ENCODE measurements at regions not wholly inside any gene's neighbourhood (a gene's known extent, or its start where the extent isn't known, plus 50 kb on each side); places are given as distances from the start of the nearest gene placed in this dataset.

DNA sequence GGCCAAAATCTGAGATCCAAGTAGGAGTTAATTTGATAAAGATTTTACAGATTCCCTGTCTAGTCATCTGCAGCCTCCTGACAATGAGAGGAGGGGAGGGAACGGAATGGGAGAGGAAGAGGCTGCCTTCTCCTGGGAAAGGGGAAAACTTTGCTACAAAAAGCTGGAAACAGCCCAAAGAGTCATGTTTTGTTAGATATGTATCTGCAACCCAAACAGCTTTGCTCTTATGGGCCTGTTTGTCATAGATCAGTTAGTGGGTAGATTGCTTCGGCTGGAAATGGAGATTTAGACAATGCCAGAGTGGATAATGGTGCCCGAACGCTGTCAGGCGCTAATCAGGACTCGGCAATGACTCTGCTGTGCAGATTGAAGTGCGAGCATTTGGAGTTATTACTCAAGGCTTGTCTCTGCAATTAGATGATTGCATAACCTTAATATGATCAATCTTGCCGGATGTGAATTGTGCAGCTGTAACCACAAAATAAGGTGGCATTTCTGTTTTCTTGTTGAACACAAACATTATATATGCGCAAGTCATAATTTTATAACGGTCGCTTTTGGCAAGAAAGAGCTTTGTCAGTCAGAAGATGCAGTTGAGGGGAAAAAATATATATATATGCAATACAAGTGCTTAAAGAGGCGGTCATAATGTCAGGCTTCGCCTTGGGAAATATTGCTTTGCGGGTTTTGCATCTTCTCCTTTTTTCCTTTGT is 92.4 kb upstream of the MAFB start:
- no peak for DNase-seq (ENCODE audit: low spot score)
- no peak overlapping the region for H3K4me3 ChIP-seq (ENCODE audit: low read depth, low read length, poor library complexity, severe bottlenecking)
- CTCF ChIA-PET: no interaction called here
- no TSS peak for BruUV-seq (replicated peaks)
- TF ChIP-seq, protein P1, sequence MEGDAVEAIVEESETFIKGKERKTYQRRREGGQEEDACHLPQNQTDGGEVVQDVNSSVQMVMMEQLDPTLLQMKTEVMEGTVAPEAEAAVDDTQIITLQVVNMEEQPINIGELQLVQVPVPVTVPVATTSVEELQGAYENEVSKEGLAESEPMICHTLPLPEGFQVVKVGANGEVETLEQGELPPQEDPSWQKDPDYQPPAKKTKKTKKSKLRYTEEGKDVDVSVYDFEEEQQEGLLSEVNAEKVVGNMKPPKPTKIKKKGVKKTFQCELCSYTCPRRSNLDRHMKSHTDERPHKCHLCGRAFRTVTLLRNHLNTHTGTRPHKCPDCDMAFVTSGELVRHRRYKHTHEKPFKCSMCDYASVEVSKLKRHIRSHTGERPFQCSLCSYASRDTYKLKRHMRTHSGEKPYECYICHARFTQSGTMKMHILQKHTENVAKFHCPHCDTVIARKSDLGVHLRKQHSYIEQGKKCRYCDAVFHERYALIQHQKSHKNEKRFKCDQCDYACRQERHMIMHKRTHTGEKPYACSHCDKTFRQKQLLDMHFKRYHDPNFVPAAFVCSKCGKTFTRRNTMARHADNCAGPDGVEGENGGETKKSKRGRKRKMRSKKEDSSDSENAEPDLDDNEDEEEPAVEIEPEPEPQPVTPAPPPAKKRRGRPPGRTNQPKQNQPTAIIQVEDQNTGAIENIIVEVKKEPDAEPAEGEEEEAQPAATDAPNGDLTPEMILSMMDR (conservative IDR thresholded peaks at IDR 0.05; ENCODE audit: low read depth, low read length): no peak
- peak; percentile 30 for TF ChIP-seq EZH2 (IDR thresholded peaks at IDR 0.05; ENCODE audit: borderline replicate concordance, low read depth, low read length, poor library complexity, severe bottlenecking)
- no peak overlapping the region for H3K27ac ChIP-seq (ENCODE audit: low read depth, low read length, poor library complexity, severe bottlenecking)
- POLR2A ChIA-PET (ENCODE audit: low non-redundant PET): no interaction called here
- no peaks in the 10 kb centered on the region for H3K4me1 ChIP-seq (ENCODE audit: insufficient read depth, low read length, poor library complexity, severe bottlenecking)
- peaks cover 52% of the 10 kb centered on the region for H3K27me3 ChIP-seq (replicated peaks; ENCODE audit: insufficient read depth, low read depth, low read length, poor library complexity)
- H3K36me3 ChIP-seq (ENCODE audit: insufficient read depth, low read length, poor library complexity, severe bottlenecking): no peaks in the 10 kb centered on the region
- H3K9me3 ChIP-seq (ENCODE audit: low read depth, low read length, poor library complexity, severe bottlenecking): no peaks in the 10 kb centered on the region
- intact Hi-C loops (cut with micrococcal nuclease; ENCODE audit: unreplicated experiment): no loop called here

DNA sequence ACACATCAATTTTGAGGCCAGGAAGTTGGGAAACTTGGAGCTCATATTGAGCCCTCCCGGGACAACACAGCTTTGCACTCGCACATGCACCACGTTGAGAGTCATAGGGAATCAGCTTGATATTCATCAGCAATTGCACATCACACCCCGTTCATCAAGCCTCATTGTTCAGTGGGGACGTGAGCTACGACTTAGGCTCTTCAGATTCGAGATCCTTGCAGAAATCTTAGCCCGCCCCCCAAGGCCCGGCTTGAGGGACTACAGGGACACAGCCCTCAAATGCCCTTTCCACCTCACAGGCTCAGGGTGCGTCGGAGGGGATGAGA is 93.0 kb upstream of the MAFB start:
- DNase-seq (ENCODE audit: low spot score): no peak
- Histone ChIP-seq H3K27me3 (replicated peaks; ENCODE audit: insufficient read depth, low read depth, low read length, poor library complexity) (peaks cover 52% of the 10 kb centered on the region), H3K9me3 (ENCODE audit: low read depth, low read length, poor library complexity, severe bottlenecking) (no peaks in the 10 kb centered on the region), H3K4me1 (ENCODE audit: insufficient read depth, low read length, poor library complexity, severe bottlenecking) (no peaks in the 10 kb centered on the region), H3K4me3 (ENCODE audit: low read depth, low read length, poor library complexity, severe bottlenecking) (no peak overlapping the region), H3K36me3 (ENCODE audit: insufficient read depth, low read length, poor library complexity, severe bottlenecking) (no peaks in the 10 kb centered on the region), H3K27ac (ENCODE audit: low read depth, low read length, poor library complexity, severe bottlenecking) (no peak overlapping the region)
- TF ChIP-seq EZH2 (IDR thresholded peaks at IDR 0.05; ENCODE audit: borderline replicate concordance, low read depth, low read length, poor library complexity, severe bottlenecking): no peak
- TF ChIP-seq, protein P1 (conservative IDR thresholded peaks at IDR 0.05; ENCODE audit: low read depth, low read length): no peak
- ChIA-PET POLR2A (ENCODE audit: low non-redundant PET) (no interaction called here), CTCF (no interaction called here)
- no TSS peak for BruUV-seq (replicated peaks)
- intact Hi-C loops (cut with micrococcal nuclease; ENCODE audit: unreplicated experiment): no loop called here

DNA sequence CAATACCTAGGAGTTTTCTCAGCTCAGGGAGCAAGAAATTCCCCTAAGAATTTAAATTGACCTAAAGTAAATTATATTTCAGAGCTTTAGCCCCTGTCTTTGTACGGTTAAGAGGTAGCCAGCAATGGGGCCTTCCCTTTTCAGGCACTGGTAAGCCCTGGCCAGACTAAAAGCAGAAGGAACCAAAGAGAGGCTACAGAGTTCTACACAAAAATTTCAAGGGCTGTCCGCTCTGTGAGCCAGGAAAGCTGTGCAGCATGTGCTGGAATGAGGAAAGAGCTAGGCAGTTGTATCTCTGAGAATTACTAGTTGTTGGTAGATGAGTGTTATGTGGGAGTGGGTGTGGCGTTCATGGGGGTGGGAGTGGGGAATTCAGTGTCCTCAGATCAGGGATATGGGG is 96.3 kb upstream of the MAFB start:
- Histone ChIP-seq H3K36me3 (ENCODE audit: insufficient read depth, low read length, poor library complexity, severe bottlenecking) (no peaks in the 10 kb centered on the region), H3K27ac (ENCODE audit: low read depth, low read length, poor library complexity, severe bottlenecking) (no peak overlapping the region), H3K9me3 (ENCODE audit: low read depth, low read length, poor library complexity, severe bottlenecking) (no peaks in the 10 kb centered on the region), H3K4me3 (ENCODE audit: low read depth, low read length, poor library complexity, severe bottlenecking) (no peak overlapping the region), H3K4me1 (ENCODE audit: insufficient read depth, low read length, poor library complexity, severe bottlenecking) (no peaks in the 10 kb centered on the region), H3K27me3 (replicated peaks; ENCODE audit: insufficient read depth, low read depth, low read length, poor library complexity) (peaks cover 66% of the 10 kb centered on the region)
- no TSS peak for BruUV-seq (replicated peaks)
- DNase-seq (ENCODE audit: low spot score): no peak
- ChIA-PET POLR2A (ENCODE audit: low non-redundant PET) (no interaction called here), CTCF (no interaction called here)
- intact Hi-C loops (cut with micrococcal nuclease; ENCODE audit: unreplicated experiment): no loop called here
- no peak for TF ChIP-seq EZH2 (IDR thresholded peaks at IDR 0.05; ENCODE audit: borderline replicate concordance, low read depth, low read length, poor library complexity, severe bottlenecking)
- TF ChIP-seq, protein P1 (conservative IDR thresholded peaks at IDR 0.05; ENCODE audit: low read depth, low read length): no peak

All from A673 (cell line).